ENCODE measurements at regions not wholly inside any gene's neighbourhood (a gene's known extent, or its start where the extent isn't known, plus 50 kb on each side); places are given as distances from the start of the nearest gene placed in this dataset.
"Not testable (repeated sequence)": the region's sequence is repeated elsewhere in the genome, so short reads cannot be mapped to it uniquely, and the experiment has no call there.

DNA sequence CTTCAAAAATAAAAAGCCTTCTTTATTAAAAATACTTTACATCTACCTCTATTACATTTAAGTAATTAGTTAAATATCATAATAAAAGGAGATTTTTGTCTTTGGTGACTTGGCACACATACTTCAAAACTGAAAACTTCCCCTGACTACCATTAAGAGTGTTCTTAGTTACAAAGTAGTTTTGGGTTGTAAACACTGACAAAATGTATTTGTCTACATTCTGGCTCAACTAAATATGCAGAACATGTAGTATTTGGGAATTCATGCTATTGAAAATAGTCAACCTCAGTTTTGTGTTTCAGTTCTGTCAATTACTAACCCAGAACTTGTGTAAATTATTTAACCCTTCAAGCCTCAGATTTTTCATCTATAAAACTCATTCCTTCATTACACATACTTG, 311.5 kb downstream of the RAD51AP2 start:
- TF ChIP-seq, protein P1, sequence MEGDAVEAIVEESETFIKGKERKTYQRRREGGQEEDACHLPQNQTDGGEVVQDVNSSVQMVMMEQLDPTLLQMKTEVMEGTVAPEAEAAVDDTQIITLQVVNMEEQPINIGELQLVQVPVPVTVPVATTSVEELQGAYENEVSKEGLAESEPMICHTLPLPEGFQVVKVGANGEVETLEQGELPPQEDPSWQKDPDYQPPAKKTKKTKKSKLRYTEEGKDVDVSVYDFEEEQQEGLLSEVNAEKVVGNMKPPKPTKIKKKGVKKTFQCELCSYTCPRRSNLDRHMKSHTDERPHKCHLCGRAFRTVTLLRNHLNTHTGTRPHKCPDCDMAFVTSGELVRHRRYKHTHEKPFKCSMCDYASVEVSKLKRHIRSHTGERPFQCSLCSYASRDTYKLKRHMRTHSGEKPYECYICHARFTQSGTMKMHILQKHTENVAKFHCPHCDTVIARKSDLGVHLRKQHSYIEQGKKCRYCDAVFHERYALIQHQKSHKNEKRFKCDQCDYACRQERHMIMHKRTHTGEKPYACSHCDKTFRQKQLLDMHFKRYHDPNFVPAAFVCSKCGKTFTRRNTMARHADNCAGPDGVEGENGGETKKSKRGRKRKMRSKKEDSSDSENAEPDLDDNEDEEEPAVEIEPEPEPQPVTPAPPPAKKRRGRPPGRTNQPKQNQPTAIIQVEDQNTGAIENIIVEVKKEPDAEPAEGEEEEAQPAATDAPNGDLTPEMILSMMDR (IDR thresholded peaks at IDR 0.05; ENCODE audit: insufficient read depth, missing control alignments) = no peak
- no peak for FAIRE-seq
- no peak for DNase-seq (ENCODE audit: insufficient read length, low spot score)

DNA sequence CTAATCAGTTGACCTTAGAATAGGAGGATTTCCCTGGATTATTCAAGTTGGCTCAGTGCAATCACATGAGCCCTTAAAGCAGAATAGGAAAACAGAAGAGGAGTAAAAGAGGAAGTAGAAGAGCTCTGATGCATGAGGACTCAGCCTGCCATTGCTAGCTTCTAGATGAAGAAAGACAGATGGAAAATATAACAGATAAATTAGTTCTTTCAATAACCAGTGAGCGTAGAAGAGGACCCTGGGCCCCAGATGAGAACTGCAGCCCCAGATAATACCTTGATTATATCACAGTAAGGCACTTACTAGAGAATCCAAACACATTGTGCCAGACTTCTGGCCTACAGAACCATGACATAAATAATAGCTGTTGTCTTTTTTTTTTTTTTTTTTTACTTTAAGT, 314.0 kb downstream of the RAD51AP2 start:
- not testable (repeated sequence) for DNase-seq (ENCODE audit: insufficient read length, low spot score); FAIRE-seq

- not testable (repeated sequence) for FAIRE-seq; DNase-seq (ENCODE audit: insufficient read length, low spot score)
These were observed 315.6 kb downstream of the RAD51AP2 start for GRCh38 chr2:17202628-17203027.

GRCh38 chr2:17199741-17200140, 318.5 kb downstream of the RAD51AP2 start:
- TF ChIP-seq, protein P1 (IDR thresholded peaks at IDR 0.05; ENCODE audit: insufficient read depth, missing control alignments) = no peak
- FAIRE-seq (no peak), DNase-seq (ENCODE audit: insufficient read length, low spot score) (no peak)

DNA sequence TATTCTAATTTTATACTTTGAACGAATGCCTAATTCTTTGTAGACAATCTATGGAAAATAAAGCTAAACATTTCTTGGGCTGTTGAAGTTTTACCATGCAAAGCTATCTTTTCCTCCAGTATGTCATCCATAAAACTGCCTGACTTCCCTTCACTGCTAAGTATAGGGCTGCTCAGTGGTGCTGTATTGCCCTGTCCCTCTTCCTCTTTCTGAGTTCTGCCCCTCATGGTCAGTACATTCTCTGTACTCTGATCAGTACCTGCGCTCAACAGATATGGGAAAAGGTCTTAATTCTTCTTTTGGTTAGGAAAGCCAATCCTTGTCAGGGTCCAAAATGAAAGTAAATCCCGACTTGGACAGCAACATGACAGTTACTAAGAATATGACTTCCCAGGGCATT, 321.9 kb downstream of the RAD51AP2 start:
- TF ChIP-seq, protein P1 (IDR thresholded peaks at IDR 0.05; ENCODE audit: insufficient read depth, missing control alignments) = no peak
- FAIRE-seq (no peak), DNase-seq (ENCODE audit: insufficient read length, low spot score) (no peak)

DNA sequence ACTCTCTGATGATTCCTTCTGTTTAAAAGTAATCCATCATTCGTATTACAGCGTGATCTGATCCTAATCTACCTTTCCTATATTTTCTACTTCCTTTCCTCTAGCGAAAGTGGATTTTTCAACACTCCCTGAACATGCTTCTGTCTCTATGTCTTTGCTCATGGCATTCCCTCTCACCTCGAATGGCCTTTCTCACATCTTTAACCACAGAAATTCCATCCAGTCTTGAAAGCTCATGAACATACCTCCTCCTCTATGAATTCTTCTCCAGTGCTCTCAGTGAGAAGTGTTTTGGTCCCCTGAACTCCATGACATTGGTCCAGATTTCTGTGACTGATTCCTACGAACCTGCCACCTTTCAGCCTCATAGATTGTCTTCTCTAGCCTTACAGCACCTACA, 323.2 kb downstream of the RAD51AP2 start:
- DNase-seq (ENCODE audit: insufficient read length, low spot score) = no peak
- FAIRE-seq = no peak
- TF ChIP-seq, protein P1 (IDR thresholded peaks at IDR 0.05; ENCODE audit: insufficient read depth, missing control alignments) = no peak

GRCh38 chr2:17194083-17194482, 324.2 kb downstream of the RAD51AP2 start:
- TF ChIP-seq, protein P1 (IDR thresholded peaks at IDR 0.05; ENCODE audit: insufficient read depth, missing control alignments) = no peak
- DNase-seq (ENCODE audit: insufficient read length, low spot score) (no peak), FAIRE-seq (no peak)

GRCh38 chr2:17193433-17193890, 324.8 kb downstream of the RAD51AP2 start:
- FAIRE-seq; DNase-seq (ENCODE audit: insufficient read length, low spot score): not testable (repeated sequence)

DNA sequence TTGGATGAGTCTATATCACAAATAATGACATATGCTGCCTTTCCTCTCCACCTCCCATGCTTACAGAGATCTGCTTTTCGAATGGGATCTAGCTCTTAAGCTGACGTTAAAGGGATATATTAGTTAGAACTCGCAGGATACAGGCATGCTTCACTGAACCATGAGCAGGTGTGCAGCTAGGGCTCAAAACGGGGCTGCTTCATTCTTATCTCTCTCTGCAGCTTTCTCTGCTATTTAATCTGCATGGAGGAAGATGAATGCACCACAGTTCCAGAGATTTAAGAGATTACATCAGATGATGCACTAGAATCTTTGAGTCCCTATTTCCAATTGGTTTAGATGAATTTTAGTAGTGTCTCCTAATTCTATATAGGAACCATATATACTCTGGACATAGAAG, 327.0 kb downstream of the RAD51AP2 start:
- FAIRE-seq (no peak), DNase-seq (ENCODE audit: insufficient read length, low spot score) (no peak)
- TF ChIP-seq, protein P1 (IDR thresholded peaks at IDR 0.05; ENCODE audit: insufficient read depth, missing control alignments) = no peak
